Sigmoid colon (tissue), 4 donors: ENCODE measurements at regions not wholly inside any gene's neighbourhood (a gene's known extent, or its start where the extent isn't known, plus 50 kb on each side); places are given as distances from the start of the nearest gene placed in this dataset.

Source experiments
- CTCF ChIP-seq, 4 experiments: fragments of 450-650 bp in 3 of 4; fragments of 200-600 bp in 1 of 4; IDR thresholded peaks; one replicate each; pipeline ENCODE4 v1.5.1; 2016 to 2019; ENCODE audit warnings: antibody characterized with exemption in 4 of 4, mild to moderate bottlenecking in 3 of 4, moderate library complexity in 2 of 4
- EP300 ChIP-seq, 4 donors: sonication (generic); formaldehyde crosslinking; IDR thresholded peaks; one replicate each; pipeline ENCODE4 v1.6.1; 2017; ENCODE audit warnings: antibody characterized with exemption in 4 of 4
- POLR2A ChIP-seq, 2 donors: fragments of 450-650 bp; IDR thresholded peaks; one replicate each; pipeline ENCODE4 v1.6.1; 2016; ENCODE audit warnings: antibody characterized with exemption in 2 of 2, mild to moderate bottlenecking in 2 of 2, moderate library complexity in 2 of 2
- POLR2AphosphoS5 ChIP-seq, 4 donors: sonication (generic); formaldehyde crosslinking; IDR thresholded peaks; one replicate each; pipeline ENCODE4 v1.6.1; 2017; ENCODE audit warnings: antibody characterized with exemption in 4 of 4

- TF ChIP-seq POLR2AphosphoS5 (IDR thresholded peaks at IDR 0.05) (no peak), CTCF (IDR thresholded peaks at IDR 0.05) (no peak), POLR2A (IDR thresholded peaks at IDR 0.05) (no peak), EP300 (IDR thresholded peaks at IDR 0.05) (no peak)
These were observed 114.6 kb upstream of the HTR1E start for GRCh38 chr6:86822747-86823146.
